Gastroesophageal sphincter (tissue), 4 donors: ENCODE measurements at regions not wholly inside any gene's neighbourhood (a gene's known extent, or its start where the extent isn't known, plus 50 kb on each side); places are given as distances from the start of the nearest gene placed in this dataset.

ENCODE experiments used
- ATAC-seq: fragments of 150-250 bp; one replicate; pipeline ENCODE4 v1.9.1; 2016; ENCODE audit warnings: mild to moderate bottlenecking, moderate library complexity
- H3K27ac ChIP-seq, 4 donors: fragments of 200-600 bp; sonication (generic) in 3 of 4; 1 replicate in 3 of 4; 2 replicates in 1 of 4; pipeline ENCODE4 v1.5.1; 2016 to 2019
- H3K27me3 ChIP-seq: fragments of 200-600 bp; sonication (generic); one replicate; pipeline ENCODE4 v1.5.1; 2019
- H3K36me3 ChIP-seq, 2 donors: fragments of 200-600 bp; sonication (generic); one replicate each; pipeline ENCODE4 v1.5.1; 2019; ENCODE audit warnings: control low read depth in 1 of 2
- H3K4me1 ChIP-seq, 3 donors: fragments of 200-600 bp; sonication (generic); 1 replicate in 2 of 3; 2 replicates in 1 of 3; pipeline ENCODE4 v1.5.1; 2016 to 2019; ENCODE audit warnings: control low read depth in 2 of 3
- H3K4me3 ChIP-seq, 2 donors: fragments of 200-600 bp; sonication (generic); one replicate each; pipeline ENCODE4 v1.5.1; 2019; ENCODE audit warnings: mild to moderate bottlenecking in 1 of 2, moderate library complexity in 1 of 2
- H3K9me3 ChIP-seq, 3 donors: fragments of 200-600 bp; sonication (generic); one replicate each; pipeline ENCODE4 v1.5.1; 2017 to 2019; ENCODE audit warnings: control low read depth in 2 of 3
- CTCF ChIP-seq, 4 experiments: fragments of 200-600 bp in 2 of 4; fragments of 450-650 bp in 2 of 4; sonication (generic) in 1 of 4; IDR thresholded peaks; one replicate each; pipeline ENCODE4 v1.5.1; 2017 to 2019; ENCODE audit warnings: antibody characterized with exemption in 4 of 4, mild to moderate bottlenecking in 2 of 4, moderate library complexity in 2 of 4
- EP300 ChIP-seq: sonication (generic); formaldehyde crosslinking; IDR thresholded peaks from one replicate; pipeline ENCODE4 v1.6.1; 2017; ENCODE audit warnings: antibody characterized with exemption, mild to moderate bottlenecking
- POLR2A ChIP-seq, 2 donors: fragments of 450-650 bp; IDR thresholded peaks; one replicate each; pipeline ENCODE4 v1.6.1; 2017; ENCODE audit warnings: antibody characterized with exemption in 2 of 2, mild to moderate bottlenecking in 2 of 2, moderate library complexity in 1 of 2
- POLR2AphosphoS5 ChIP-seq: sonication (generic); formaldehyde crosslinking; IDR thresholded peaks from one replicate; pipeline ENCODE4 v1.6.1; 2017; ENCODE audit warnings: antibody characterized with exemption
- whole genome bisulfite sequencing, 2 donors: methylation state at CpG; one replicate each; pipeline ENCODE4 v1.1.5; 2018; ENCODE audit warnings: low coverage in 1 of 2; 5-methylcytosine and 5-hydroxymethylcytosine counted together

DNA sequence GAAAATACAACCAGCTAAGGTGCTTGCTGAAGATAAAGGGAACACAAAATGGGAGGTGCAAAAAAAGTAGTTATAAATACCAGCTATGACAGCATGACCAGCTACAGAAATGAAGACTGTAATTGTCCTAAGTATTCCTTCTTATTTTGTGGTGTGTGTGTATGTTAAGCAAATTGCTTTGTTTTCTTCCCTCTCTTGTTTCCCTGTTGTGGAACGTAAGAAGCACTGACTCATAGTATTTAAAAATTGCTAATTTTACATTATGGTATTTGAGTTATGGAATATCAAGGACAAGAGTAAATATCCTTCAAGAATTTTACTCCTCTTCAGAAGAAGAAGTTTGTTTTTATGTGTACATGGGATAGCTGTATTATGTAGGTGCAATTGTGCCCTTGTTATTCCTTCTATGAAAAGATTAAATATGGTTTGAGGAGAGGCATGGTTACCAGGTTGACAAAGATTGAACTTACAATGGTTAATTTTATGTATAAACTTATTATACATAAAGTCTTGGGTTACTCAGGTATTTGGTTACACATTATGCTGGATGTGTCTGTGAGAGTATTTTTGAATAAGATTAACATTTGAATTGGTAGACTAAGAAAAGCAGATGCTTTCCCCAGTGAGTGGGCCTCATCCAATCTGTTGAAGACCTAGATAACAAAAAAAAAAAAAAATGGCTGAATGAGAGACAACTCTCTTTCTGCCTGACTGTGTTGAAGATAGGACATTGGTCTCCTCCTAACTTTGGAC is 1132.1 kb upstream of the ALCAM start:
- no peaks in the 10 kb centered on the region for H3K9me3 ChIP-seq
- ATAC-seq, result no peak
- H3K27ac ChIP-seq, result no peak overlapping the region
- 75 to 79% methylated on average over 1 of the region's 1 CpG for WGBS, 2 donors
- no peak for TF ChIP-seq POLR2AphosphoS5
- no peak for TF ChIP-seq CTCF (IDR thresholded peaks at IDR 0.05)
- TF ChIP-seq EP300, result no peak
- TF ChIP-seq POLR2A (IDR thresholded peaks at IDR 0.05), result no peak
- H3K4me3 ChIP-seq, result no peak overlapping the region
- H3K36me3 ChIP-seq, result no peaks in the 10 kb centered on the region
- no peaks in the 10 kb centered on the region for H3K27me3 ChIP-seq
- H3K4me1 ChIP-seq, result no peaks in the 10 kb centered on the region

DNA sequence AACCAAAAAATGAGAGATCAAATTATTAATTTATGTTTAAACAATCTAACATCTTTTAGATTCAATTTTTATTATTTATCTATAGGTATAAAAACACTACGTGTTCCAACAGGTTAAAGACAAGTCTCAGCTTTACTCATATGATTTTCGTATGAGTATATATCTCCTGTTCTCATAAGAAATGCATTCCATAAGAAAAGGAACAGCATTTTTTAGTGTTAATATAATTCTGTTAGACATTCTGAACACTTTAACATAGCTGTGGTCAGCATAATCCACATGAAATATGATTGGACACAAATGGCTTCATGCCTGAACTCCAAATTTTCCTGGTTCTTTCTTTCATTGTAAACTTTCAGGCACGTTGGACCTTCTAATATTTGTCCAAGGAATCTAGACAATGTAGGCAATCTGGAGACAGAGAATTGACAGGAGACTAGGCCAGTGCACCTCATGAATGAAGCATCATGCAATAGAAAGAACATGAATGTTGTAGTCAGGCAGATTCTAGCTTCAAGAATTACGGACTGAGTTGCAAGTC is 1122.0 kb upstream of the ALCAM start:
- no peak overlapping the region for H3K4me3 ChIP-seq
- WGBS, 2 donors, result 40 to 55% methylated on average over 4 of the region's 4 CpGs
- no peaks in the 10 kb centered on the region for H3K9me3 ChIP-seq
- no peaks in the 10 kb centered on the region for H3K27me3 ChIP-seq
- no peak overlapping the region for H3K27ac ChIP-seq
- TF ChIP-seq POLR2AphosphoS5, result no peak
- no peak for TF ChIP-seq EP300
- no peak for TF ChIP-seq POLR2A (IDR thresholded peaks at IDR 0.05)
- no peak for TF ChIP-seq CTCF (IDR thresholded peaks at IDR 0.05)
- H3K4me1 ChIP-seq, result no peaks in the 10 kb centered on the region
- no peak for ATAC-seq
- no peaks in the 10 kb centered on the region for H3K36me3 ChIP-seq

GRCh38 chr3:104245261-104245660 is 1121.4 kb upstream of the ALCAM start:
- WGBS, 2 donors, result 57 to 58% methylated on average over 3 of the region's 3 CpGs
- TF ChIP-seq POLR2A (IDR thresholded peaks at IDR 0.05) (no peak), POLR2AphosphoS5 (no peak), CTCF (IDR thresholded peaks at IDR 0.05) (no peak), EP300 (no peak)
- Histone ChIP-seq H3K27me3 (no peaks in the 10 kb centered on the region), H3K36me3 (no peaks in the 10 kb centered on the region), H3K27ac (no peak overlapping the region), H3K9me3 (no peaks in the 10 kb centered on the region), H3K4me3 (no peak overlapping the region), H3K4me1 (no peaks in the 10 kb centered on the region)
- no peak for ATAC-seq

DNA sequence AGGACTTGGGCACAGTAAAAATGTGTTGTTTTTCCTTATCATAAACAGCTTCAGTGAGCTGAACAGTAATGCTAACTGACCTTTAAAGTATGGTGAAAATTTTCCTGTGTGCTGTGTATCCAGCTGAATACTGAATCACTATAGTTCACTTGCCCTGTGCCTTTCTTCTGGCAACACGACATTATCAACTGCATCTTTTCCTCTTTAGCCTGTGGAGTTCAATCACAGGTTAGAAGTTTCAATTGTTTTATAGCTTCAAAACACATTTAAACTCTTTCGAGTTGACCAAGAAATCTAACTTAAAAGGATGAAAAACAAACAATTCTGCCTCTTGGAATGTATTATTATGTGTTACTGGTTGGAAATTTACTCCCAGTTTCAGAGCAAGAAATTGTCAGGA is 1120.7 kb upstream of the ALCAM start:
- Histone ChIP-seq H3K4me3 (no peak overlapping the region), H3K36me3 (no peaks in the 10 kb centered on the region), H3K27me3 (no peaks in the 10 kb centered on the region), H3K4me1 (no peaks in the 10 kb centered on the region), H3K9me3 (no peaks in the 10 kb centered on the region), H3K27ac (no peak overlapping the region)
- TF ChIP-seq CTCF (IDR thresholded peaks at IDR 0.05), result no peak
- TF ChIP-seq POLR2A (IDR thresholded peaks at IDR 0.05), result no peak
- TF ChIP-seq POLR2AphosphoS5, result no peak
- no peak for TF ChIP-seq EP300
- 15 to 29% methylated on average over 2 of the region's 2 CpGs for WGBS, 2 donors
- no peak for ATAC-seq

DNA sequence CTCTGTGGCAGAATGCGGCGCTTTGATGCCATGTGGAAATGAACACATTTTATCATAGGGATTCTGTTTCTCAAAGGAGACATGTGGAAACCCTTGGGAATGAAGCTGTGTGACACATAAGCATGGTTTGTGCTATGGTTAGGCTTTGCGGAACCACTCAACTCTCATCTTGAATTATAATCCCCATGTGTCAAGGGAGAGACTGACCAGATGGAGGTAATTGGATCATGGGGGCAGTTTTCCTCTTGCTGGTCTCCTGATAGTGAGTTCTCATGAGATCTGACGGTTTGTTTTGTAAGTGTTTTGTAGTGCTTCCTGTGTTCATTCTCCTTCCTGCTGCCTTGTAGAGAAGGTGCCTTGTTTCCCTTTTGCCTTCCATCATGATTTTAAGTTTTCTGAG is 1109.2 kb upstream of the ALCAM start:
- Histone ChIP-seq H3K4me3 (no peak overlapping the region), H3K9me3 (no peaks in the 10 kb centered on the region), H3K27ac (no peak overlapping the region), H3K36me3 (no peaks in the 10 kb centered on the region), H3K27me3 (no peaks in the 10 kb centered on the region), H3K4me1 (no peaks in the 10 kb centered on the region)
- TF ChIP-seq EP300 (no peak), CTCF (IDR thresholded peaks at IDR 0.05) (no peak), POLR2AphosphoS5 (no peak), POLR2A (IDR thresholded peaks at IDR 0.05) (no peak)
- WGBS, 2 donors, result 50 to 82% methylated on average over 2 to 4 of the region's 4 CpGs
- no peak for ATAC-seq
